ENCODE measurements at regions not wholly inside any gene's neighbourhood (a gene's known extent, or its start where the extent isn't known, plus 50 kb on each side); places are given as distances from the start of the nearest gene placed in this dataset.

DNA sequence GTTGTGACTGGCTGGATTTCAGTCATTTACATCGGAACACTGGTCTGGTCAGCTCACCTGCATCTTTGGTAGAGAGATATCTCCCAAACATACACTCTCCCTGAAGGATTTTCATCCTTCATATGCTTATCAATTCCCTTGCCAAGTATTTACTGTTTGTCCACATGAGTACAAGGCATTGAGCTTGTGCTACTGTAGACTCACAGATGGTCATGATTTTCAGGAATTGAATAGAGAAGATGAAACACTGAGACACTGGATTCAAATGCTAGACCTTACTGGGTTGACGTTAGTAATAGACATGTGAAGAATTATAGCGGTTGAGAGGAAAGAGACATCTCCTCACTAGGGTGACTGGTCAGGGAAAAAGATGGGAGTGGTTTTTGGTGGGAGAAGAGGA, 62.9 kb upstream of the ABL1 start:
- no peaks in the 10 kb centered on the region for H3K27me3 ChIP-seq (ENCODE audit: control insufficient read depth, low read length)
- H3K4me2 ChIP-seq (ENCODE audit: low read length): no peak overlapping the region
- H3K9me3 ChIP-seq (ENCODE audit: control insufficient read depth, insufficient read depth, low read length): no peaks in the 10 kb centered on the region
- H4K20me1 ChIP-seq (ENCODE audit: control insufficient read depth, insufficient read depth, low read depth, low read length): peaks cover 4% of the 10 kb centered on the region; the same call in 1 of the 2 replicates
- peaks cover 26% of the 10 kb centered on the region for H3K79me2 ChIP-seq (ENCODE audit: control insufficient read depth, low read length)
- no peak for TF ChIP-seq EZH2phosphoT487 (IDR thresholded peaks at IDR 0.05; ENCODE audit: borderline replicate concordance, low read length)
- TF ChIP-seq, protein P1, sequence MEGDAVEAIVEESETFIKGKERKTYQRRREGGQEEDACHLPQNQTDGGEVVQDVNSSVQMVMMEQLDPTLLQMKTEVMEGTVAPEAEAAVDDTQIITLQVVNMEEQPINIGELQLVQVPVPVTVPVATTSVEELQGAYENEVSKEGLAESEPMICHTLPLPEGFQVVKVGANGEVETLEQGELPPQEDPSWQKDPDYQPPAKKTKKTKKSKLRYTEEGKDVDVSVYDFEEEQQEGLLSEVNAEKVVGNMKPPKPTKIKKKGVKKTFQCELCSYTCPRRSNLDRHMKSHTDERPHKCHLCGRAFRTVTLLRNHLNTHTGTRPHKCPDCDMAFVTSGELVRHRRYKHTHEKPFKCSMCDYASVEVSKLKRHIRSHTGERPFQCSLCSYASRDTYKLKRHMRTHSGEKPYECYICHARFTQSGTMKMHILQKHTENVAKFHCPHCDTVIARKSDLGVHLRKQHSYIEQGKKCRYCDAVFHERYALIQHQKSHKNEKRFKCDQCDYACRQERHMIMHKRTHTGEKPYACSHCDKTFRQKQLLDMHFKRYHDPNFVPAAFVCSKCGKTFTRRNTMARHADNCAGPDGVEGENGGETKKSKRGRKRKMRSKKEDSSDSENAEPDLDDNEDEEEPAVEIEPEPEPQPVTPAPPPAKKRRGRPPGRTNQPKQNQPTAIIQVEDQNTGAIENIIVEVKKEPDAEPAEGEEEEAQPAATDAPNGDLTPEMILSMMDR (IDR thresholded peaks at IDR 0.05; ENCODE audit: low read depth, low read length, poor library complexity, severe bottlenecking): no peak
- H3K4me3 ChIP-seq (ENCODE audit: low read length): no peak overlapping the region
- H3F3A ChIP-seq (ENCODE audit: control insufficient read depth, insufficient read depth): no peaks in the 10 kb centered on the region
- H3K4me1 ChIP-seq (ENCODE audit: control insufficient read depth, low read length): peaks cover 15% of the 10 kb centered on the region
- no peaks in the 10 kb centered on the region for H3K36me3 ChIP-seq (ENCODE audit: control insufficient read depth, low read length)
- H3K9me2 ChIP-seq (replicated peaks; ENCODE audit: control insufficient read depth, low read length): no peaks in the 10 kb centered on the region
- H3K27ac ChIP-seq (ENCODE audit: low read depth, low read length): no peak overlapping the region

DNA sequence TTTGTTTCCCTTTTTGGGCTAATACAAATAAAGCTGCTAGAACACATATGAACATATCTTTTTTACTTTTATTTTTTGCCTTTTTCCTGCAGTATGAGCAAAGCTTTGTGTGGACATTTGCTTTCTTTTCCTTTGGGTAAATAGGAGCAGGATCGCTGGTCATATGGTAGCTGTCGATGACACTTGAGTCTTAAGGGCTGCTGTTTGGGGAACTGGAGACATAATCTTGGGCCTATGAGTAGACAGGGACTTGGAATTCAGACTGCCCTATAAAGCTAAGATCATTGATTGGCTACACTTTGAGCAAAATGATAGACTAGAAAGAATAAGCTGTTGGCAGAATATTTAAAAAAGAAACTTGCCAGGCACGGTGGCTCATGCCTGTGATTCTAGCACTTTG, 60.9 kb upstream of the ABL1 start:
- Histone ChIP-seq H3K27me3 (ENCODE audit: control insufficient read depth, low read length) (no peaks in the 10 kb centered on the region), H3K9me3 (ENCODE audit: control insufficient read depth, insufficient read depth, low read length) (no peaks in the 10 kb centered on the region), H3K27ac (ENCODE audit: low read depth, low read length) (no peak overlapping the region), H3K36me3 (ENCODE audit: control insufficient read depth, low read length) (no peaks in the 10 kb centered on the region), H3K4me1 (ENCODE audit: control insufficient read depth, low read length) (peaks cover 6% of the 10 kb centered on the region), H4K20me1 (ENCODE audit: control insufficient read depth, insufficient read depth, low read depth, low read length) (peaks cover 4% of the 10 kb centered on the region; the same call in 1 of the 2 replicates), H3F3A (ENCODE audit: control insufficient read depth, insufficient read depth) (no peaks in the 10 kb centered on the region), H3K9me2 (replicated peaks; ENCODE audit: control insufficient read depth, low read length) (no peaks in the 10 kb centered on the region), H3K4me3 (ENCODE audit: low read length) (no peak overlapping the region), H3K79me2 (ENCODE audit: control insufficient read depth, low read length) (peaks cover 15% of the 10 kb centered on the region), H3K4me2 (ENCODE audit: low read length) (no peak overlapping the region)
- TF ChIP-seq, protein P1 (IDR thresholded peaks at IDR 0.05; ENCODE audit: low read depth, low read length, poor library complexity, severe bottlenecking): no peak
- no peak for TF ChIP-seq EZH2phosphoT487 (IDR thresholded peaks at IDR 0.05; ENCODE audit: borderline replicate concordance, low read length)

DNA sequence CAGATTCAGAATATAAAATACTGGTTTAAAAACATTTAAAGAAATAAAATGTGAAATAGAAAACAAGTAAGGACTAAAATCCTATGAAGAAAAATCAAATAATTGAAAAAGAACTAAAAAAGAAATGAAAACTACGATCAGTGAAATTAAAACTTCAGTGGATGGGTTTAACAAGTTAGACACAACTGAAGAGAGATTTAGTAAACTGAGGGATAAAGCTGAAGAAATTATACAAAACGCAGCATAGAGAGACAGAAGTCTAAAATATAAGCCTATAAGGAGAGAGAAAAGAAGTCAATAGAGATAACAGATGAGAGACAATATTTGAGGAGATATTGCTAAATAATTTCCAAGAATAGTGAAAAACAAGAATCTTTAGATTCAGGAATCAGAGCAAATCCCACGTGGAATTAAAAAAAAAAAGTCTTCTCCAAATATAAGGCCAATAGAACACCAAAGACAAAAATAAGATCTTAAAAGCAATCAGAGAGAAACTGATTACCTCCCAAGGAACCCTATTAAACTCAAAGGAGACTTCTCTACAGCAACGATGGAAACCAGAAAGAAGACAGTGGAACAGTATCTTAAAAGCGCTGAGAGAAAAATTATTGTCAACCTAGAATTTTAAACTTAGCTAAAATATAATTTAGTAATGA, 59.6 kb upstream of the ABL1 start:
- peaks cover 15% of the 10 kb centered on the region for H3K79me2 ChIP-seq (ENCODE audit: control insufficient read depth, low read length)

More for the DNA sequence above, 59.6 kb upstream of the ABL1 start:
- no peaks in the 10 kb centered on the region for H3F3A ChIP-seq (ENCODE audit: control insufficient read depth, insufficient read depth)
- no peak overlapping the region for H3K27ac ChIP-seq (ENCODE audit: low read depth, low read length)
- H3K4me3 ChIP-seq (ENCODE audit: low read length): no peak overlapping the region
- H3K9me3 ChIP-seq (ENCODE audit: control insufficient read depth, insufficient read depth, low read length): no peaks in the 10 kb centered on the region
- H3K9me2 ChIP-seq (replicated peaks; ENCODE audit: control insufficient read depth, low read length): no peaks in the 10 kb centered on the region
- no peaks in the 10 kb centered on the region for H3K27me3 ChIP-seq (ENCODE audit: control insufficient read depth, low read length)
- TF ChIP-seq, protein P1 (IDR thresholded peaks at IDR 0.05; ENCODE audit: low read depth, low read length, poor library complexity, severe bottlenecking): no peak
- no peak for TF ChIP-seq EZH2phosphoT487 (IDR thresholded peaks at IDR 0.05; ENCODE audit: borderline replicate concordance, low read length)
- H3K36me3 ChIP-seq (ENCODE audit: control insufficient read depth, low read length): no peaks in the 10 kb centered on the region
- no peak overlapping the region for H3K4me2 ChIP-seq (ENCODE audit: low read length)
- no peaks in the 10 kb centered on the region; the same call in 1 of the 2 replicates for H4K20me1 ChIP-seq (ENCODE audit: control insufficient read depth, insufficient read depth, low read depth, low read length)
- peaks cover 6% of the 10 kb centered on the region for H3K4me1 ChIP-seq (ENCODE audit: control insufficient read depth, low read length)
